GM12873 (cell line): ENCODE measurements at regions not wholly inside any gene's neighbourhood (a gene's known extent, or its start where the extent isn't known, plus 50 kb on each side); places are given as distances from the start of the nearest gene placed in this dataset.

Experiments used
- TF ChIP-seq, protein P1 (sequence below): IDR thresholded peaks from 2 replicates; pipeline ENCODE4 v1.5.1; 2012; ENCODE audit warnings: low read depth, mild to moderate bottlenecking, moderate library complexity, low read length, control low read depth; ENCODE audit not compliant: insufficient read depth; ENCODE audit errors: missing control alignments

DNA sequence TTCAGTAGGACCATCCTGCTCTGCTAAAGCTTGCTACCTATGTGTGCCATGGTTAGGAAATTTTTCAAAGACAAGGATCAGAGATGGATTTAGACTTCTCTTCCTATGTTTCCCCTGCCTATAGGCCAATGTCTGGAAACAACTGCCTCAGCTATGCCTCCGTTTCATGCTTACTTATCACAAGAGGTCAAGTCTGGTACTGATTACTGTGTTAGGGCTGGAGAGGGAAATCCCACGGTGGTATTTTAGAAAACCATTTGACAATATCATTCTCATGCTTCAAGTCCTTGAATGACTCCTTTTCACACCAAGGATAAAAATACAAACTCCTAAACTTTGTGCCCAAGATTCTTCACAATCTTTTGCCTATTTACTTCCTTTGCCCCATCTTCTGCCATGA lies 484.3 kb downstream of the DHX35 start:
- TF ChIP-seq, protein P1, sequence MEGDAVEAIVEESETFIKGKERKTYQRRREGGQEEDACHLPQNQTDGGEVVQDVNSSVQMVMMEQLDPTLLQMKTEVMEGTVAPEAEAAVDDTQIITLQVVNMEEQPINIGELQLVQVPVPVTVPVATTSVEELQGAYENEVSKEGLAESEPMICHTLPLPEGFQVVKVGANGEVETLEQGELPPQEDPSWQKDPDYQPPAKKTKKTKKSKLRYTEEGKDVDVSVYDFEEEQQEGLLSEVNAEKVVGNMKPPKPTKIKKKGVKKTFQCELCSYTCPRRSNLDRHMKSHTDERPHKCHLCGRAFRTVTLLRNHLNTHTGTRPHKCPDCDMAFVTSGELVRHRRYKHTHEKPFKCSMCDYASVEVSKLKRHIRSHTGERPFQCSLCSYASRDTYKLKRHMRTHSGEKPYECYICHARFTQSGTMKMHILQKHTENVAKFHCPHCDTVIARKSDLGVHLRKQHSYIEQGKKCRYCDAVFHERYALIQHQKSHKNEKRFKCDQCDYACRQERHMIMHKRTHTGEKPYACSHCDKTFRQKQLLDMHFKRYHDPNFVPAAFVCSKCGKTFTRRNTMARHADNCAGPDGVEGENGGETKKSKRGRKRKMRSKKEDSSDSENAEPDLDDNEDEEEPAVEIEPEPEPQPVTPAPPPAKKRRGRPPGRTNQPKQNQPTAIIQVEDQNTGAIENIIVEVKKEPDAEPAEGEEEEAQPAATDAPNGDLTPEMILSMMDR = no peak

DNA sequence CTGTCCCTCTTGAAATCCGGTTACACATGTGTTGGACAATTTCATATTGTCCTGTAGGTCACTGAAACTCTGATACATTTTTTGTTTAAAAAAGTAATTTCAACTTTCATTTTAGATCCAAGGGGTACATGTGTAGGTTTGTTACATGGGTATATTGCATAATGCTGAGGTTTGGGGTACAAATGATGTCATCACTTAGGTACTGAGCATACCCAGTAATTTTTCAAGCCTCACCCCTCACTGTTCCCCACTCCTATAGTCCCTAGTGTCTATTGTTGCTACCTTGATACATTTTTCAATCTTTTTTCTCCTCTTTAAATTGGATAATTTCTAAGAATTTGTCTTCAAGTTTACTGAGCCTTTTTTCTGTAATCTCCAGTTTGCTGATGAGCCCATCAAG lies 483.0 kb downstream of the DHX35 start:
- TF ChIP-seq, protein P1 = no peak

DNA sequence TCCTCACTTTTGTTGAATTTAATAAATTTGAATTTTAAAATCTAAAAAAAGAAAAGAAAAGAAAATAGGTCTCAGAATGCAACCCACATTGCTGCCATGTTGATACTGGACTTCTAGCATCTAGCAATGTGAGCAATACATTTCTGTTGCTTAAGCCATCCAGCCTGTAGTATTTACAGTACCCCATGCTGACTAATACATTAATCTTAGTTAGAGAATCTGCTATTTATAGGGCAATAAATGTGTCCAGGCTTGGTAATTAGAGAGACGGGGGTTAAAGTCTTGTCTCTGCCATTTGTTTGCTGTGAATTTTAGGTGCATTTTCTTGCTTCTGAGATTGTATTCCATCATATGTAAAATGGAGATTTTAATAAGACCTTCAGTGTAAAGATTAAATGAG lies 471.3 kb downstream of the DHX35 start:
- TF ChIP-seq, protein P1 = no peak

DNA sequence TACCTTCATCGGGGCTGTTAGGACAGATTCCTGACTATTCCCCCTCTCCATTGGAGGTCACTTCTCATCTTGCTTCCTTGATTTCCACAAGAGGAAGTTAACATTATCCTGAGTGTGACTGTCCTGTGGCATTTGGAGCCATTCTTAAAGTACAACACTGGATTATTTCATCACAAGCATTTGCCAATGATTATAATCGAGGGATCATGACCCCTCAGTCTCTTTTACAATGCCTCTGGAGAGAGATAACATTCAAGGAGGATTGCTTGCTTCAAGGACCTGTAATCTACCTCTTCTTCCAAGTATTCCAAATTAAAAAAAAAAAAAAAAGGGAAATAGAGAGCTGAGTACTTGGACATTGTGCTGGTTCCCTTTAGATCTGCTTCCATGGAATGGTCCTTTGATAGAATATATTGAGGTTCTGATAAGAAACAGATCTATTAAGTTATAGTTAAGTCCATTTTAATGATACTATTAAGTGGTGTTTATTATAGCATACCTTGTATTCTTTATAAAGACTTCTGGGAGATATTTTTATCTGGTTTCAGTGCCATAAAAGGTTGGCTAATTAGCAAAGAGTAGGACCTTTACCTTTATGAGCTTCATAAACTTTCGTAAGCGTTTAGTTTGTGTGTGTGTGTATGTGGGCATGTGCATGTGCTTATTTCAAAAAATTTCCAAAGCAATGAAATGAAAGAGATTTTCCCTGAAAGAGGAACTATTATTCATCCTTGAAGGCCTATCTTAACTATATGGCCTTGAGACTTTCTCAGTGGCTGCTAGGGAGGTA lies 469.1 kb downstream of the DHX35 start:
- TF ChIP-seq, protein P1 = no peak

GRCh38 chr20:39429726-39430125 lies 467.6 kb downstream of the DHX35 start:
- TF ChIP-seq, protein P1 = peak; percentile 26

DNA sequence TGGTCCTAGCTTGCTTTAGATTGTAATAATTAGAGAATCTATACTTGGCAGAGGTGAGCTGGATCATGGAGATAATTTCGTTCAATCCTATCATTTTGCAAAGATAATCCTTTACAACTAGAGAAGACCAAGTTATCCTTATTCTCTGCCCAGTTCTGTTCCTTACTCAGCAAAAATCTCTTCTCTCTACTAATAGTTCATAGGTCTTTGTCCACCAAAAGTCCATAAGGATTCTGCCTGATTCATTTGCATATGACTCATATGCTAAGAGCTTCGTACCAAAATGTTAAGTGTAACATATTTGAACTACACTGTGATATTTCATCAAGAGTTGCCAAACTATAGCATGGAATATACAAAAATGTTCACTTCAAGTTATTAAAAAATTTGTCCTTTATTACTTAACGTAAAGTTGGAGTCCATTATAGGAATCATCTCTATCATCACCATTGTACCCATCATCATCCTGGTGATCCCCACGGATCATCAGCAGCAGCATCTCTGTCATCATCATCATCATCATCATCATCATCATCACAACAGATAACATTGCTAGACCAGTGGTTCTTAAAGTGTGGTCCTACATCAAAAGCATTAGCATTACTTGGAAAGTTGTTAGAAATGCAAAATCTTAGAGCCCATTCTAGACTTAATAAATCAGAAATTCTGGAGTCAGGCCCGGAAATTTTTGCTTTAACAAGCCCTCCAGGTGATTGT lies 463.0 kb downstream of the DHX35 start:
- TF ChIP-seq, protein P1 = no peak

GRCh38 chr20:39421571-39422105 lies 459.5 kb downstream of the DHX35 start:
- TF ChIP-seq, protein P1 = no peak
